GM12891 (cell line): ENCODE measurements at regions not wholly inside any gene's neighbourhood (a gene's known extent, or its start where the extent isn't known, plus 50 kb on each side); places are given as distances from the start of the nearest gene placed in this dataset.

ENCODE experiments used
- POLR2A ChIP-seq: IDR thresholded peaks from 2 replicates; pipeline ENCODE4 v1.6.1; 2011; ENCODE audit warnings: low read depth, low read length, control low read depth
- TAF1 ChIP-seq: IDR thresholded peaks from 2 replicates; pipeline ENCODE4 v1.6.1; 2011; ENCODE audit warnings: low read depth, low read length, control low read depth

DNA sequence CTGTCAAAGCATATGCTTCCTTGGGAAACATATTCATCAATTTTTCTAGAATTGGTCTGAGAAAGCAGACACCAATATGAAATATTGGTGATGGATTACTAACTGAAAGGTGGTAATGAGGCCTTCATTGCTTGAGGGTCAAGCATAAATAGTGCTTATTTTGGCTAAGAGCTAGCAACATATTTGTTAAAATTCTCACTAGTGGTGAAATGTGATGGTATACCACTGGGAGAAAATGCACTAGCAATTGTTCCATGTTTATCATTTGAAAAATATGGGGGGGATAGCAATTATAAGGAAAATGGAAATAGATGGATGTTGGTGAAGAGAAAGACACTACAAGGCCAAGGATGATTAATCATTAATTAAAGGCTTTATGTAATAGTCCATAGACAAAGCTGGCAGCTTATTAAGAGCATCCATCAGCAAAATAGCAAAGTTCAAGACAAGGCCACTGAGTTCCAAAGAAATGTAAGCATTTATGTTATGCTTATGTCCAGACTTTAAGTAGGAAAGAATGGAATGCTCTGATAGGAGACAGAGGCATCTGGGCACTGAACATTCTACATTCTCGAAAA, 253.7 kb upstream of the PRDM9 start:
- TF ChIP-seq POLR2A (no peak), TAF1 (no peak)
